Naive B cell (primary cell): ENCODE measurements at regions not wholly inside any gene's neighbourhood (a gene's known extent, or its start where the extent isn't known, plus 50 kb on each side); places are given as distances from the start of the nearest gene placed in this dataset.

Source experiments
- ATAC-seq, 2 donors: fragments of 150-1000 bp; cut with Tn5 transposase; 2 replicates each; pipeline ENCODE4 v1.10.0; 2021; ENCODE audit warnings: low read depth in 2 of 2, mild to moderate bottlenecking in 2 of 2, moderate library complexity in 2 of 2
- DNase-seq: peaks from one replicate; pipeline ENCODE4 v3.0.0; 2022
- H3K27ac Mint-ChIP-seq, 6 donors: one replicate each; pipeline ENCODE4 v1.8.0; 2020 to 2022; ENCODE audit warnings: mild to moderate bottlenecking in 6 of 6, mixed read lengths in 6 of 6, moderate library complexity in 5 of 6, inconsistent platforms in 2 of 6
- H3K27me3 Mint-ChIP-seq, 3 donors: one replicate each; pipeline ENCODE4 v1.8.0; 2021 to 2022; ENCODE audit warnings: mixed read lengths in 3 of 3, mild to moderate bottlenecking in 1 of 3
- H3K36me3 Mint-ChIP-seq, 2 donors: one replicate each; pipeline ENCODE4 v1.8.0; 2020 to 2022; ENCODE audit warnings: mixed read lengths in 2 of 2, inconsistent platforms in 1 of 2, mild to moderate bottlenecking in 1 of 2
- H3K4me1 Mint-ChIP-seq, 3 donors: one replicate each; pipeline ENCODE4 v1.8.0; 2020 to 2022; ENCODE audit warnings: mixed read lengths in 3 of 3, inconsistent platforms in 1 of 3, mild to moderate bottlenecking in 1 of 3, moderate library complexity in 1 of 3
- H3K4me3 Mint-ChIP-seq, 8 donors: one replicate each; pipeline ENCODE4 v1.8.0; 2020 to 2022; ENCODE audit warnings: mild to moderate bottlenecking in 8 of 8, mixed read lengths in 8 of 8, moderate library complexity in 8 of 8, inconsistent platforms in 2 of 8
- H3K9me3 Mint-ChIP-seq, 7 donors: one replicate each; pipeline ENCODE4 v1.8.0; 2020 to 2022; ENCODE audit warnings: mixed read lengths in 7 of 7, mild to moderate bottlenecking in 5 of 7, inconsistent platforms in 2 of 7, moderate library complexity in 1 of 7

DNA sequence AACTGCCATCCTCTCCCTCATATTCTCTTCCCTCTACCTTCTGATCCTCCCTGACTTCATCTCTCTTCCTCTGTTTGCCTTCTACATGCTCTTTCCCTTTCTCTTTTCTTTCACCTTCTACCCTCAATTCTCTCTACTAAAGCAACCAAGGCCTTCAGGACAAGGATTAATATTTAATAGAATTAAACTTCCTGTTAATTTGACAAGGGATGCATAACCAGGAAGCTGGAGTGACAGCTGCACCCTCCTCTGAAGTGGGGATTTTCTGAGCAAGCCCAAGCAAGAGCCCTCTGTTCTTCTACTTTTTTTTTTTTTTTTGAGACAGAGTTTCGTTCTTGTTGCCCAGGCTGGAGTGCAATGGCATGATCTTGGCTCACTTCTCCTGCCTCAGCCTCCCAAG lies 63.4 kb upstream of the MED4 start:
- no peak for DNase-seq
- Mint-ChIP-seq H3K9me3 (no peaks in the 10 kb centered on the region), H3K36me3 (no peaks in the 10 kb centered on the region), H3K4me1 (peaks cover 17 to 37% (median 19%) of the 10 kb centered on the region in 3 donors), H3K27ac (no peak overlapping the region), H3K27me3 (no peaks in the 10 kb centered on the region), H3K4me3 (peak overlapping the region in 2 of 8 donors; percentile 22 to 68)
- ATAC-seq = peak; percentile 40 to 51

DNA sequence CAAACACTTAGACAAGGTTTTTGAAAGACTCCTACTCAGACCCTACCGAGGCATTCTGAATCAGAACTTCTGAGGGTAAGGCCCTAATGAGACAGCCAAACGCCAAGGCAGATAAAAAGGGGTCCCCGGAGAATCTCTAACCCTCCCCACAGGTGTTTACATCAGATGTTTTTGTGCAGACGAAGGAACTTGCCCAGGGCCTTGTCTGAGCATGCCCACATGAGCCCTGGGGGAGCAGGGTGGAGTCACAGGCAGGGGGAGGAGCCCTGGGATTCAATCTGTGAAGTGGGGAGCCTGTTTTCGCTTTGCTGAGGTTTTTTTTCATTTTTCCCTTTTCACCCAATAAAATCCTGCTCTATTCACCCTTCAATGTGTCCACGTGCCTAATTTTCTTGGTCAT lies 61.6 kb upstream of the MED4 start:
- ATAC-seq = peak; percentile 72 to 78
- no peaks in the 10 kb centered on the region for H3K9me3 Mint-ChIP-seq
- no peak overlapping the region for H3K27ac Mint-ChIP-seq
- H3K4me1 Mint-ChIP-seq = peaks cover 14 to 37% (median 20%) of the 10 kb centered on the region in 3 donors
- peak; percentile 29 for DNase-seq
- no peaks in the 10 kb centered on the region for H3K36me3 Mint-ChIP-seq
- H3K4me3 Mint-ChIP-seq = peak overlapping the region in 5 of 8 donors; percentile 21 to 59 (median 47)
- no peaks in the 10 kb centered on the region for H3K27me3 Mint-ChIP-seq

DNA sequence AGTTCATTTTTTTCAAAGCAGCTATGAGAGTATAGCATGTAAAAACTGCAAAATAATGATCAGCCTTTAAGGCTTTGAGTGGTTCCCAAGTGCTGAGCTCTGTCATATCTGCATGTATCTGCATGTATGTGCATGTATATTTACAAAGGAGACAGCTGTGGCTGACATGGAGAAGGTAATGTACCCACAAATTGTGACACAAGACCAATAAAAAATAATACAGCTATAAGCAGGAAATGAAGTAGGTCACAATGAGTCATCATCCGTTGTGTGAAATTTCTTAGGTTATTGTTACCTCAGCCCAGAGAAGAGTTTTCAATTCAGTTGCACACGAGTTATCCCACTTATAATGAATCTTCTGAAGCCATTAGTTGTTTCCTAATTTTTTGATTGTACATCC lies 60.9 kb upstream of the MED4 start:
- Mint-ChIP-seq H3K4me3 (peak overlapping the region in 1 of 8 donors; percentile 56), H3K27ac (no peak overlapping the region), H3K36me3 (no peaks in the 10 kb centered on the region), H3K9me3 (no peaks in the 10 kb centered on the region), H3K4me1 (peaks cover 18 to 42% (median 20%) of the 10 kb centered on the region in 3 donors), H3K27me3 (no peaks in the 10 kb centered on the region)
- DNase-seq (no peak), ATAC-seq (peak in 1 of 2 donors; percentile 29)

DNA sequence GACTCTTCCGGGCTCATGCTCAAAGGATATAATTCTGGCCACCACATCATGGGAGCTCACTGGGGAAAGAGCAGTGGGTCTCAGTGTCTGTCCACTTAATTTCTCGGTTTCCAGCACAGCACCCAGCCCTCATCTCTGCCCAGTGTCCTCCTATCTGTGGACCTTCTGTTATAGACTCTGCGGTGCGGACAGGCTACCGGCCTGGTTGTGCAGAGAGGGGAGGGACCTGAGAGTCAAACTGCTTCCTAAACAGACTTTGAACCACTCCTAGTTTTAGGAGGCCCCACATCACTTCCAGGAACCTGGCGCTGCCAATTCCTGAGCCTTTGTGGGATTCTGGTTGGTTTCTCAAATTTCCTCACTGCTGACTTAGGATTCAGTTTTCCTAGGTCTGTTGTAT lies 59.8 kb upstream of the MED4 start:
- peaks cover 18 to 44% (median 23%) of the 10 kb centered on the region in 3 donors for H3K4me1 Mint-ChIP-seq
- H3K4me3 Mint-ChIP-seq = no peak overlapping the region
- peak overlapping the region in 1 of 6 donors; percentile 61 for H3K27ac Mint-ChIP-seq
- H3K36me3 Mint-ChIP-seq = no peaks in the 10 kb centered on the region
- no peak for DNase-seq
- H3K27me3 Mint-ChIP-seq = no peaks in the 10 kb centered on the region
- ATAC-seq = no peak
- peaks cover 0 to 2% (median 0%) of the 10 kb centered on the region in 7 donors for H3K9me3 Mint-ChIP-seq

DNA sequence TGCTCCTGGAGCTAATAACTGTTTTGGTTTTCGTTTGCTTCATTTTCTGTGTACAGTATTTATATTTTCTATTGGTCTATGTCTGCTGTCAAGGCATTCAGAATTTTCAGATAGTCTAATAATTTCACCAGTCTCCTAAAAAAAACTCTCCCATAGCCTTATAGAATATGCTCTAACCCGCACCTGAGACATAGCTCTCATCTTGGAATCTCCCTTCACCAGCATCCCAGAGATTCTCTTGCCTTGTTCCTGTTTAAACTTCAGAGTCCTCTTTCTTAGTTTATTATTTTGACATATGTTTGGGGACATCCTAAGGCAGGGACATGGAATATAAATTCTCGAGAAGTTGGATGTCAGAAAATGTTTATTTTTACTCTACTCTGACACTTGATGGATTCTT lies 58.3 kb upstream of the MED4 start:
- H3K27me3 Mint-ChIP-seq = no peaks in the 10 kb centered on the region
- DNase-seq (no peak), ATAC-seq (no peak)
- peaks cover 0 to 2% (median 0%) of the 10 kb centered on the region in 7 donors for H3K9me3 Mint-ChIP-seq
- peaks cover 18 to 37% (median 22%) of the 10 kb centered on the region in 3 donors for H3K4me1 Mint-ChIP-seq
- H3K36me3 Mint-ChIP-seq = no peaks in the 10 kb centered on the region
- H3K27ac Mint-ChIP-seq = no peak overlapping the region
- H3K4me3 Mint-ChIP-seq = no peak overlapping the region

DNA sequence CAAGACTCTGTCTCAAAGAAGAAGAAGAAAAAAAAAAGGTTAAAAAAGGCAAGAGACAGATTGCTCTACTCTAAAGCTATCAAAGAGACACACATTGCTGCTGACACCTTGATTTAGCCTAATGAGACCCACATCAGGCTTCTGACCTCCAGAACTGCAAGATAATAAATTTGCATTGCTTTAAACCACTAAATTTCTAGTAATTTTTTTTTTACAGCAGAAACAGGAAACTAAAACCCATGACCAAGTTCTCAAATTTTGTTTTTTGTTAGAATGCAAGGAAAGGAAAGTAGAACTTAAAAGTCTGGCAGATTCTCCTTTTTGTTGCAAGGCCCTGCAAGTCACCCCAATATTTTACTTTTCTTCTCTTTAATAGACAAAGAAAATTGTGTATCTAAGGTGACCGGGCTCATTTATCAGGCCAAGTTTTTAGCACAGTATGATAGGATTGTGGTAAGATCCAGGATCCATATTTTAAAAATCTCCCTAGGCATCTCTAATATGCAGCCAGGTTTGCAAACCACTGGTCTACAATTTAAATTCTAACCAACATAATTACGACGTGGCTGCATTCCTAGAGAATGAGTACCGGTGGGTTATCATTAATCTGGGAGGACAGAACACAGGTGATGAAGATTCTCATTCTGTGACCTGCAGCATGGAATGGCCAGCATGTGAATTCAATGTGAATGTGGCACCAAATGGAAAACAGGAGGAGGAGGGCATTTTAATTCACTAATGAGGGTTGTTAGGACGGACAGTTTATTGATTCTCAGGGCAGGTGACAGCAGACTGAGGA lies 56.7 kb upstream of the MED4 start:
- Mint-ChIP-seq H3K27ac (peak overlapping the region in 4 of 6 donors; percentile 34 to 78 (median 52)), H3K9me3 (peaks cover 0 to 3% (median 0%) of the 10 kb centered on the region in 7 donors), H3K4me1 (peaks cover 18 to 35% (median 23%) of the 10 kb centered on the region in 3 donors), H3K27me3 (no peaks in the 10 kb centered on the region), H3K36me3 (no peaks in the 10 kb centered on the region), H3K4me3 (peak overlapping the region in 6 of 8 donors; percentile 13 to 58 (median 50))
- peak; percentile 73 to 79 for ATAC-seq
- DNase-seq = peak; percentile 59

DNA sequence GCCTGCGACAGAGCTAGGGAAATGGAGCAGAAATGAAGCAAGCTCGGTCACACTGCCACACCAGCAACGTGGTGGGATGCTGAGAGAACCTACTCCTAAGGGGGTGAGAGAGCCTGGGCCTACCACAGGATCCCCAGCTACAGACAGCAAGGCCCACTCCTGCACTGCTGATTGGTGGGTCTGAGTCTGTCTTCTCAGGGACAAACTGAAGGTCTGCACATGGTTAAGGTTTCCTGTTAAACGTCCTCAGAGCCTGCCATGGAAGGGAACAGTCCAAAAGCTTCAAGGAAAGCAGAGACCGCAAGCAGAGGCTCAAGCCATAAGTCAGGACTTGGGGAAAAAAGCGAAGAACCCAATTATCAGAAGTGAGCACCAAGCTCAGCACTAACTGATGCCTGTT lies 53.5 kb upstream of the MED4 start:
- peak overlapping the region in 1 of 6 donors; percentile 64 for H3K27ac Mint-ChIP-seq
- ATAC-seq (no peak), DNase-seq (no peak)
- no peaks in the 10 kb centered on the region for H3K36me3 Mint-ChIP-seq
- no peaks in the 10 kb centered on the region for H3K27me3 Mint-ChIP-seq
- peaks cover 23 to 38% (median 25%) of the 10 kb centered on the region in 3 donors for H3K4me1 Mint-ChIP-seq
- peaks cover 0 to 3% (median 0%) of the 10 kb centered on the region in 7 donors for H3K9me3 Mint-ChIP-seq
- no peak overlapping the region for H3K4me3 Mint-ChIP-seq

DNA sequence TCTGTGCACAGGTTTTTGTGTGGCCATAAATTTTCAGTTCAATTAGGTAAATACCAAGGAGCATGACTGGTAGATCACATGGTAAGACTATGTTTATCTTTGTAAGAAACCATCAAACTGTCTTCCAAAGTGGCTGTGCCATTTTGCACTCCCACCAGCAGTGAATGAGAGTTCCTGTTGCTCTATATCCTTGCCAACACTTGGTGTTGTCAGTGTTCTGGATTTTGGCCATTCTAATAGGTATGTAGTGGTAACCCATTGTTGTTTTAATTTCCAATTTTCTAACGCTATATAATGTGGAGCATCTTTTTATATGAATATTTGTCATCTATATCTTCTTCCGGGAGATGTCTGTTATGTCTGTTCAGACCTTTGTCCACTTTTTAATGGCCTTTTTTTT lies 51.7 kb upstream of the MED4 start:
- Mint-ChIP-seq H3K4me1 (peaks cover 21 to 44% (median 31%) of the 10 kb centered on the region in 3 donors), H3K27ac (no peak overlapping the region), H3K9me3 (peaks cover 0 to 3% (median 0%) of the 10 kb centered on the region in 7 donors), H3K36me3 (no peaks in the 10 kb centered on the region), H3K4me3 (no peak overlapping the region), H3K27me3 (no peaks in the 10 kb centered on the region)
- DNase-seq (no peak), ATAC-seq (no peak)

DNA sequence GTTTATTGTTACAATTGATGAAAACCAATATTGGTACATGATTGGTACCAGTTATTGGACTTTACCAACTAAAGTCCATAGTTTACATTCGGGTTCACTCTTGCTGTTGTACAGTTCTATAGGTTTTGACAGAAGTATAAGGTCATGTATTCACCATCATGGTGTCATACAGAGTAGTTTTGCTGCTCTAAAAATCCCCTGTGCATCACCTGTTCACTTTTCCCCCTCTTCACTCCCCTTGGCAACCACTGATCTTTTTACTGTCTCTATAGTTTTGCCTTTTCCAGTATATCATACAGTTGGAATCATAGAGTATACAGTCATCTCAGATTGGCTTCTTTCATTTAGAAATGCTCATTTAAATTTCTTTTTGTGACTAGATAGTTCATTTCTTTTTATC lies 51.2 kb upstream of the MED4 start:
- no peak for DNase-seq
- Mint-ChIP-seq H3K27me3 (no peaks in the 10 kb centered on the region), H3K27ac (peak overlapping the region in 1 of 6 donors; percentile 1), H3K4me3 (no peak overlapping the region), H3K36me3 (no peaks in the 10 kb centered on the region), H3K9me3 (peaks cover 0 to 3% (median 0%) of the 10 kb centered on the region in 7 donors), H3K4me1 (peaks cover 21 to 42% (median 26%) of the 10 kb centered on the region in 3 donors)
- ATAC-seq = no peak
